NCI-H345 treated with DMSO at 0.1 percent for 48 hours (cell line): ENCODE measurements at regions not wholly inside any gene's neighbourhood (a gene's known extent, or its start where the extent isn't known, plus 50 kb on each side); places are given as distances from the start of the nearest gene placed in this dataset.

Experiments
- DNase-seq: peaks from one replicate; lab custom pipeline; 2025; ENCODE audit not compliant: unreplicated experiment; lab: John Stamatoyannopoulos, UW

- no peak for DNase-seq
Measured at GRCh38 chr4:180734753-180735432, 1508.3 kb upstream of the TENM3 start.

- no peak for DNase-seq
Measured at GRCh38 chr4:180741703-180742102, 1501.5 kb upstream of the TENM3 start.

GRCh38 chr4:180745019-180745418, 1498.2 kb upstream of the TENM3 start:
- DNase-seq: no peak

GRCh38 chr4:180751009-180751408, 1492.2 kb upstream of the TENM3 start:
- no peak for DNase-seq

GRCh38 chr4:180757927-180758326, 1485.3 kb upstream of the TENM3 start:
- DNase-seq: no peak

GRCh38 chr4:180766045-180766444, 1477.2 kb upstream of the TENM3 start:
- no peak for DNase-seq

- no peak for DNase-seq
Measured at GRCh38 chr4:180766944-180767729, 1476.1 kb upstream of the TENM3 start.

GRCh38 chr4:180768610-180769009, 1474.6 kb upstream of the TENM3 start:
- DNase-seq: no peak

- no peak for DNase-seq
Measured at GRCh38 chr4:180769791-180770190, 1473.4 kb upstream of the TENM3 start.

GRCh38 chr4:180770265-180770664, 1472.9 kb upstream of the TENM3 start:
- DNase-seq: no peak

- no peak for DNase-seq
Measured at GRCh38 chr4:180784940-180785339, 1458.3 kb upstream of the TENM3 start.

- DNase-seq: no peak
Measured at GRCh38 chr4:180788729-180789128, 1454.5 kb upstream of the TENM3 start.

- DNase-seq: no peak
Measured at GRCh38 chr4:180789929-180790328, 1453.3 kb upstream of the TENM3 start.

- no peak for DNase-seq
Measured at GRCh38 chr4:180790471-180790870, 1452.7 kb upstream of the TENM3 start.

GRCh38 chr4:180792541-180792940, 1450.7 kb upstream of the TENM3 start:
- no peak for DNase-seq

GRCh38 chr4:180794333-180794732, 1448.9 kb upstream of the TENM3 start:
- DNase-seq: no peak

- DNase-seq: no peak
Measured at GRCh38 chr4:180798036-180798577, 1445.1 kb upstream of the TENM3 start.

- DNase-seq: no peak
Measured at GRCh38 chr4:180799798-180800197, 1443.4 kb upstream of the TENM3 start.

GRCh38 chr4:180805101-180805500, 1438.1 kb upstream of the TENM3 start:
- DNase-seq: no peak

GRCh38 chr4:180808862-180809261, 1434.3 kb upstream of the TENM3 start:
- DNase-seq: no peak

GRCh38 chr4:180809439-180809838, 1433.8 kb upstream of the TENM3 start:
- no peak for DNase-seq

GRCh38 chr4:180810581-180810980, 1432.6 kb upstream of the TENM3 start:
- DNase-seq: no peak
